ENCODE measurements at regions not wholly inside any gene's neighbourhood (a gene's known extent, or its start where the extent isn't known, plus 50 kb on each side); places are given as distances from the start of the nearest gene placed in this dataset.
"Not testable (repeated sequence)": the region's sequence is repeated elsewhere in the genome, so short reads cannot be mapped to it uniquely, and the experiment has no call there.

- ATAC-seq = no peak
- 49% methylated on average over 17 of the region's 60 CpGs for WGBS (ENCODE audit: insufficient coverage, low coverage, low lambda C conversion rate, missing lambda C conversion rate)
Measured at GRCh38 chr16:35574454-35575431, 2115.3 kb downstream of the TP53TG3F start.

DNA sequence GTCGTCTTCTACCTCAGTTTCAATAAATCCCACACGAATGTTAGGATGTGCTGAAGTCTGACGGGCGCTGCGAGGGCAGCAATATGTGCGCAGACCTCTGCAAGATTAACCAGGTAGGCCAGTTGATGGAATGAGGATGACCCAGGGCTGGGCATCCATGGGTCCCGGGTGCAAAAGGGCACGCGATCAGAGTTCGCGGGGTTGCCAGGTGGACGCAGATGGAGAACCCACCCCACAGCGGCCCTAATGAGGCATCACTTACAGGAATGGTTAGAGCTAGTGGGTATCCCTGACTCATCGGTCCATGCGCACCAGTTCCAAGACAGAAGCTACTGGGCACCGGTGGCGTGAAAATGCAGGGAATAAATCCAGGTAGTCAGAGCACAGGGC lies 2116.0 kb downstream of the TP53TG3F start:
- H3K36me3 ChIP-seq = no peaks in the 10 kb centered on the region
- H3K27me3 ChIP-seq = no peaks in the 10 kb centered on the region
- WGBS (ENCODE audit: insufficient coverage, low coverage, low lambda C conversion rate, missing lambda C conversion rate) = 83% methylated on average over 11 of the region's 17 CpGs
- no peaks in the 10 kb centered on the region for H3K9me3 ChIP-seq
- DNase-seq = no peak
- no peak overlapping the region for H3K4me3 ChIP-seq
- no peak overlapping the region for H3K27ac ChIP-seq
- H3K4me1 ChIP-seq = no peaks in the 10 kb centered on the region
- ATAC-seq = no peak
- intact Hi-C loops (cut with DNase I) = no loop called here
- no peak for TF ChIP-seq POLR2A (IDR thresholded peaks at IDR 0.05)
- TF ChIP-seq, protein P1, sequence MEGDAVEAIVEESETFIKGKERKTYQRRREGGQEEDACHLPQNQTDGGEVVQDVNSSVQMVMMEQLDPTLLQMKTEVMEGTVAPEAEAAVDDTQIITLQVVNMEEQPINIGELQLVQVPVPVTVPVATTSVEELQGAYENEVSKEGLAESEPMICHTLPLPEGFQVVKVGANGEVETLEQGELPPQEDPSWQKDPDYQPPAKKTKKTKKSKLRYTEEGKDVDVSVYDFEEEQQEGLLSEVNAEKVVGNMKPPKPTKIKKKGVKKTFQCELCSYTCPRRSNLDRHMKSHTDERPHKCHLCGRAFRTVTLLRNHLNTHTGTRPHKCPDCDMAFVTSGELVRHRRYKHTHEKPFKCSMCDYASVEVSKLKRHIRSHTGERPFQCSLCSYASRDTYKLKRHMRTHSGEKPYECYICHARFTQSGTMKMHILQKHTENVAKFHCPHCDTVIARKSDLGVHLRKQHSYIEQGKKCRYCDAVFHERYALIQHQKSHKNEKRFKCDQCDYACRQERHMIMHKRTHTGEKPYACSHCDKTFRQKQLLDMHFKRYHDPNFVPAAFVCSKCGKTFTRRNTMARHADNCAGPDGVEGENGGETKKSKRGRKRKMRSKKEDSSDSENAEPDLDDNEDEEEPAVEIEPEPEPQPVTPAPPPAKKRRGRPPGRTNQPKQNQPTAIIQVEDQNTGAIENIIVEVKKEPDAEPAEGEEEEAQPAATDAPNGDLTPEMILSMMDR (IDR thresholded peaks at IDR 0.05) = no peak

More at GRCh38 chr16:35574454-35575431, 2115.3 kb downstream of the TP53TG3F start:
- no peaks in the 10 kb centered on the region for H3K4me1 ChIP-seq
- intact Hi-C loops (cut with DNase I) = no loop called here
- TF ChIP-seq, protein P1 (IDR thresholded peaks at IDR 0.05) = no peak
- no peak for TF ChIP-seq POLR2A (IDR thresholded peaks at IDR 0.05)
- DNase-seq = no peak
- no peaks in the 10 kb centered on the region for H3K27me3 ChIP-seq
- no peaks in the 10 kb centered on the region for H3K36me3 ChIP-seq
- H3K9me3 ChIP-seq = no peaks in the 10 kb centered on the region
- no peak overlapping the region for H3K27ac ChIP-seq
- H3K4me3 ChIP-seq = no peak overlapping the region

DNA sequence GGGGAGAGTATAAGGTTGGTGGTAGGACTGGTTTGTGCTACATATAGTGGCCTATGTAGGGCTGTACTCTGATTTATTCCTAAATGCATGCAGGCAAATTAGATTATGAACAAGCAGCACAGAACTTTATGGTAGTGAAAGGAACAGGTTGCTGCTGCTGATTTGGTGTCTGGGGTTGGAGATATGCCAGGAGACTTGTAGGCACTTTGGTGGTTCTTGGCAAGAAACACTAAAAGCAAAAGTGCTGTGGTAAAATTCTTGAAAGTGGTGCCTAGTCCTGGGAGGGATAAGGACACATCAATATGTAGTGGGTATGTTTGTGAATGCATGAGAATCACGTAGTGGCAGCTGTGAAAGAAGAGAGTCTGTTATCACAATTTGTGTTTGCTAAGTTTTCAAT lies 2126.0 kb downstream of the TP53TG3F start:
- H3K4me3 ChIP-seq = no peak overlapping the region
- H3K36me3 ChIP-seq = no peaks in the 10 kb centered on the region
- DNase-seq (no peak), ATAC-seq (no peak)
- no peaks in the 10 kb centered on the region for H3K9me3 ChIP-seq
- no peaks in the 10 kb centered on the region for H3K27me3 ChIP-seq
- 8% methylated on average over 1 of the region's 1 CpG for WGBS (ENCODE audit: insufficient coverage, low coverage, low lambda C conversion rate, missing lambda C conversion rate)
- no peaks in the 10 kb centered on the region for H3K4me1 ChIP-seq
- H3K27ac ChIP-seq = no peak overlapping the region
- no peak for TF ChIP-seq POLR2A (IDR thresholded peaks at IDR 0.05)
- intact Hi-C loops (cut with DNase I) = no loop called here

GRCh38 chr16:35590913-35591312 lies 2131.5 kb downstream of the TP53TG3F start:
- 46% methylated on average over 4 of the region's 7 CpGs for WGBS (ENCODE audit: insufficient coverage, low coverage, low lambda C conversion rate, missing lambda C conversion rate)
- H3K9me3 ChIP-seq; intact Hi-C loops (cut with DNase I); H3K27me3 ChIP-seq; H3K27ac ChIP-seq; H3K4me3 ChIP-seq; DNase-seq; H3K4me1 ChIP-seq; ATAC-seq; H3K36me3 ChIP-seq: not testable (repeated sequence)
- TF ChIP-seq, protein P1 (IDR thresholded peaks at IDR 0.05) = peak in 3 of 4 donors; percentile 22 to 29 (median 29)

- Histone ChIP-seq H3K9me3 (no peaks in the 10 kb centered on the region), H3K36me3 (no peaks in the 10 kb centered on the region), H3K27ac (no peak overlapping the region), H3K4me1 (no peaks in the 10 kb centered on the region), H3K27me3 (no peaks in the 10 kb centered on the region), H3K4me3 (no peak overlapping the region)
- intact Hi-C loops (cut with DNase I) = no loop called here
- WGBS (ENCODE audit: insufficient coverage, low coverage, low lambda C conversion rate, missing lambda C conversion rate) = 21% methylated on average over 3 of the region's 4 CpGs
- TF ChIP-seq POLR2A (IDR thresholded peaks at IDR 0.05) = no peak
- TF ChIP-seq, protein P1 (IDR thresholded peaks at IDR 0.05) = no peak
- ATAC-seq (no peak), DNase-seq (no peak)
Measured at GRCh38 chr16:35596467-35596866, 2137.1 kb downstream of the TP53TG3F start.

Data from right lobe of liver (tissue), 6 donors.